ENCODE measurements at regions not wholly inside any gene's neighbourhood (a gene's known extent, or its start where the extent isn't known, plus 50 kb on each side); places are given as distances from the start of the nearest gene placed in this dataset.

GRCh38 chr2:228642861-228643260 is 461.4 kb upstream of the SPHKAP start:
- Histone ChIP-seq H3K9me3 (ENCODE audit: control insufficient read depth, low read depth, low read length) (no peaks in the 10 kb centered on the region), H3K4me1 (ENCODE audit: control insufficient read depth, insufficient read depth, low read length) (no peaks in the 10 kb centered on the region), H3K36me3 (ENCODE audit: control insufficient read depth, insufficient read depth, low read length) (no peaks in the 10 kb centered on the region), H3K27ac (ENCODE audit: low read length) (no peak overlapping the region), H3K27me3 (ENCODE audit: control insufficient read depth, insufficient read depth, low read length) (no peaks in the 10 kb centered on the region), H3K4me3 (ENCODE audit: low read length) (no peak overlapping the region)
- DNase-seq, result no peak
- no CpG with 5 or more reads among the region's 2 CpGs for WGBS (ENCODE audit: insufficient coverage, low lambda C conversion rate)

GRCh38 chr2:228630786-228631185 is 449.3 kb upstream of the SPHKAP start:
- Histone ChIP-seq H3K36me3 (ENCODE audit: control insufficient read depth, insufficient read depth, low read length) (no peaks in the 10 kb centered on the region), H3K9me3 (ENCODE audit: control insufficient read depth, low read depth, low read length) (no peaks in the 10 kb centered on the region), H3K27me3 (ENCODE audit: control insufficient read depth, insufficient read depth, low read length) (no peaks in the 10 kb centered on the region), H3K27ac (ENCODE audit: low read length) (no peak overlapping the region), H3K4me1 (ENCODE audit: control insufficient read depth, insufficient read depth, low read length) (no peaks in the 10 kb centered on the region), H3K4me3 (ENCODE audit: low read length) (no peak overlapping the region)
- no peak for DNase-seq
- WGBS (ENCODE audit: insufficient coverage, low lambda C conversion rate), result no CpG with 5 or more reads among the region's 2 CpGs

DNA sequence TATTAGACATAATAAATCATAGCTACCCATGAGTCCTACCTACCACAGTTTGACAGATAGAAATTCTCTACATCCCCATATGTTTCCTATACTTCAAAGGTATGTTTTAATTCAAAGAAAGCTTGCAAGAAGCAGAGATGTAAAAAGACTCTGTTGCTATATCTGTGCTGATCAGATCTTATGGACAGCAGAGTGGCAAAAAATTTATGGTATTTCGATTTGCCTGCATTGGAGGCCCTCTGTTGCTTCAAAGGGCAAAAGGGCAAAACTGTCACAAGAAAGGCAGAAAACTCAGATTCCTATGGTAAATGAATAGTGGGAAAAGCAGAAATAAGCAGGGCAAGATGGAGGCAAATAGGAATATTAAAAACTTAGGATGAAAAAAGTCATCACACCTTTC is 447.8 kb upstream of the SPHKAP start:
- H3K9me3 ChIP-seq (ENCODE audit: control insufficient read depth, low read depth, low read length), result no peaks in the 10 kb centered on the region
- no CpG with 5 or more reads among the region's 1 CpG for WGBS (ENCODE audit: insufficient coverage, low lambda C conversion rate)
- no peak overlapping the region for H3K4me3 ChIP-seq (ENCODE audit: low read length)
- H3K36me3 ChIP-seq (ENCODE audit: control insufficient read depth, insufficient read depth, low read length), result no peaks in the 10 kb centered on the region
- DNase-seq, result peak in 1 of 2 donors; percentile 11
- H3K4me1 ChIP-seq (ENCODE audit: control insufficient read depth, insufficient read depth, low read length), result no peaks in the 10 kb centered on the region
- H3K27ac ChIP-seq (ENCODE audit: low read length), result no peak overlapping the region
- no peaks in the 10 kb centered on the region for H3K27me3 ChIP-seq (ENCODE audit: control insufficient read depth, insufficient read depth, low read length)

GRCh38 chr2:228628682-228629081 is 447.2 kb upstream of the SPHKAP start:
- Histone ChIP-seq H3K4me1 (ENCODE audit: control insufficient read depth, insufficient read depth, low read length) (no peaks in the 10 kb centered on the region), H3K36me3 (ENCODE audit: control insufficient read depth, insufficient read depth, low read length) (no peaks in the 10 kb centered on the region), H3K9me3 (ENCODE audit: control insufficient read depth, low read depth, low read length) (no peaks in the 10 kb centered on the region), H3K27me3 (ENCODE audit: control insufficient read depth, insufficient read depth, low read length) (no peaks in the 10 kb centered on the region), H3K27ac (ENCODE audit: low read length) (no peak overlapping the region), H3K4me3 (ENCODE audit: low read length) (no peak overlapping the region)
- DNase-seq, result no peak
- WGBS (ENCODE audit: insufficient coverage, low lambda C conversion rate), result no CpG with 5 or more reads among the region's 4 CpGs

DNA sequence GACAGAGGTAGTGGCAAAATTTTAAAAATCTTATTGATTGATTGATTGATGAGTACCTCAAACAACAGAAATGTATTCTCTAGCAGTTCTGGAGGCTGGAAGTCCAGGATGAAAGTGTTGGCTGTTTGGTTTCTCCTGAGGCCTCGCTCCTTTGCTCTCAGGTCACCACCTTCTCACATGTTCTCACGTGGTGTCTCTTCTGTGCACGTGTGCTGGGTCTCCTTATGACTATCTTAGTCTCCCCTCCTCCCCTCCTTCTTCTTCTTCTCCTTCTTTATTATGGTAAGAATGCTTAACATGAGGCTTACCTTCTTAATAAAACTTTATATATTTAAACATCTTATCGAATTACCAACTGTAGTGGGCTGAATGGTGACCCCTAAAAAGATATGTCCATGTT is 446.0 kb upstream of the SPHKAP start:
- 82% methylated on average over 3 of the region's 4 CpGs for WGBS (ENCODE audit: insufficient coverage, low lambda C conversion rate)
- H3K27ac ChIP-seq (ENCODE audit: low read length), result no peak overlapping the region
- no peaks in the 10 kb centered on the region for H3K36me3 ChIP-seq (ENCODE audit: control insufficient read depth, insufficient read depth, low read length)
- H3K9me3 ChIP-seq (ENCODE audit: control insufficient read depth, low read depth, low read length), result no peaks in the 10 kb centered on the region
- H3K4me1 ChIP-seq (ENCODE audit: control insufficient read depth, insufficient read depth, low read length), result no peaks in the 10 kb centered on the region
- H3K27me3 ChIP-seq (ENCODE audit: control insufficient read depth, insufficient read depth, low read length), result no peaks in the 10 kb centered on the region
- DNase-seq, result no peak
- H3K4me3 ChIP-seq (ENCODE audit: low read length), result no peak overlapping the region

DNA sequence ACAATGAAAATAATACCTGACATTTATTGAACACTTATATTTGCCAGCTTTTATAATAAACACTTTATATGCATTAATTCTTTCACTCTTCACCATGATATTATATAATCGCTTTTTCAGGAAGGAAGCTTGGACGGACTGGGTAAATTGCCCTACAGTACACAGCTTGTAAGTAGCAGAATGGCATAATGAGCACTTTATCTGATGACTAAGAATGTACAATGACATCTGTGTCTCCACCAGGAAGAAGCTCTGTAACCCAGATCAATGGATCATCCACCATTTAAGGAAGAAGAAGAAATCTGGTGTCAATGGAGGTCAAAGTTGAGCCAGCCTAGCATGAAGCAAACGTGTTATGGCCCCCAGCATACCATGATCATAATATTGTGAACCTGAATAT is 444.0 kb upstream of the SPHKAP start:
- Histone ChIP-seq H3K27ac (ENCODE audit: low read length) (no peak overlapping the region), H3K4me1 (ENCODE audit: control insufficient read depth, insufficient read depth, low read length) (no peaks in the 10 kb centered on the region), H3K4me3 (ENCODE audit: low read length) (no peak overlapping the region), H3K9me3 (ENCODE audit: control insufficient read depth, low read depth, low read length) (no peaks in the 10 kb centered on the region), H3K27me3 (ENCODE audit: control insufficient read depth, insufficient read depth, low read length) (no peaks in the 10 kb centered on the region), H3K36me3 (ENCODE audit: control insufficient read depth, insufficient read depth, low read length) (no peaks in the 10 kb centered on the region)
- DNase-seq, result no peak
- WGBS (ENCODE audit: insufficient coverage, low lambda C conversion rate), result 80% methylated on average over 1 of the region's 3 CpGs

GRCh38 chr2:228624733-228625132 is 443.2 kb upstream of the SPHKAP start:
- Histone ChIP-seq H3K27me3 (ENCODE audit: control insufficient read depth, insufficient read depth, low read length) (no peaks in the 10 kb centered on the region), H3K27ac (ENCODE audit: low read length) (no peak overlapping the region), H3K36me3 (ENCODE audit: control insufficient read depth, insufficient read depth, low read length) (no peaks in the 10 kb centered on the region), H3K4me1 (ENCODE audit: control insufficient read depth, insufficient read depth, low read length) (no peaks in the 10 kb centered on the region), H3K9me3 (ENCODE audit: control insufficient read depth, low read depth, low read length) (no peaks in the 10 kb centered on the region), H3K4me3 (ENCODE audit: low read length) (no peak overlapping the region)
- no peak for DNase-seq
- no CpG with 5 or more reads among the region's 1 CpG for WGBS (ENCODE audit: insufficient coverage, low lambda C conversion rate)

GRCh38 chr2:228615496-228615895 is 434.0 kb upstream of the SPHKAP start:
- Histone ChIP-seq H3K4me3 (ENCODE audit: low read length) (no peak overlapping the region), H3K27me3 (ENCODE audit: control insufficient read depth, insufficient read depth, low read length) (no peaks in the 10 kb centered on the region), H3K9me3 (ENCODE audit: control insufficient read depth, low read depth, low read length) (no peaks in the 10 kb centered on the region), H3K36me3 (ENCODE audit: control insufficient read depth, insufficient read depth, low read length) (no peaks in the 10 kb centered on the region), H3K27ac (ENCODE audit: low read length) (no peak overlapping the region), H3K4me1 (ENCODE audit: control insufficient read depth, insufficient read depth, low read length) (no peaks in the 10 kb centered on the region)
- no CpG with 5 or more reads among the region's 3 CpGs for WGBS (ENCODE audit: insufficient coverage, low lambda C conversion rate)
- DNase-seq, result no peak

DNA sequence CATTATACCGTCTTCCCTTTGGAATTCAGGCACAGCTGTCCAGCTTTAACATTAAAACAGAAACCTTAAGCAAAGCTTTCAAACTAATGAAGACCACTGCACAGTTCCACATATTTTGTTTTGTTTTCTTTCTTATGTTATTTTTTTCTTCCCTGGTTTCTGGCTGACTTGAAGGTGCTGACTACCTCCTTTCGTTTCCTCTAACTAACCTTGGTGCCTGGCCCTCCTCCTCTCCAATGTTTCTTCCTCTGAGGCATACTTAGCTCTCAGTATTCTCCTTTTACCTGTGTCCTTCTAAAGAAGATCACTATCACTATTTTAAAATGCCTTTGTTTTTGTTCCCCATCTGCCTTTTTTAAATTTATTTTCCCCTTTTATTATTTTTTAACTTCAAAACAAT is 433.3 kb upstream of the SPHKAP start:
- no peak for DNase-seq
- Histone ChIP-seq H3K36me3 (ENCODE audit: control insufficient read depth, insufficient read depth, low read length) (no peaks in the 10 kb centered on the region), H3K27ac (ENCODE audit: low read length) (no peak overlapping the region), H3K4me3 (ENCODE audit: low read length) (no peak overlapping the region), H3K9me3 (ENCODE audit: control insufficient read depth, low read depth, low read length) (no peaks in the 10 kb centered on the region), H3K4me1 (ENCODE audit: control insufficient read depth, insufficient read depth, low read length) (no peaks in the 10 kb centered on the region), H3K27me3 (ENCODE audit: control insufficient read depth, insufficient read depth, low read length) (no peaks in the 10 kb centered on the region)
- 82% methylated on average over 2 of the region's 2 CpGs for WGBS (ENCODE audit: insufficient coverage, low lambda C conversion rate)

DNA sequence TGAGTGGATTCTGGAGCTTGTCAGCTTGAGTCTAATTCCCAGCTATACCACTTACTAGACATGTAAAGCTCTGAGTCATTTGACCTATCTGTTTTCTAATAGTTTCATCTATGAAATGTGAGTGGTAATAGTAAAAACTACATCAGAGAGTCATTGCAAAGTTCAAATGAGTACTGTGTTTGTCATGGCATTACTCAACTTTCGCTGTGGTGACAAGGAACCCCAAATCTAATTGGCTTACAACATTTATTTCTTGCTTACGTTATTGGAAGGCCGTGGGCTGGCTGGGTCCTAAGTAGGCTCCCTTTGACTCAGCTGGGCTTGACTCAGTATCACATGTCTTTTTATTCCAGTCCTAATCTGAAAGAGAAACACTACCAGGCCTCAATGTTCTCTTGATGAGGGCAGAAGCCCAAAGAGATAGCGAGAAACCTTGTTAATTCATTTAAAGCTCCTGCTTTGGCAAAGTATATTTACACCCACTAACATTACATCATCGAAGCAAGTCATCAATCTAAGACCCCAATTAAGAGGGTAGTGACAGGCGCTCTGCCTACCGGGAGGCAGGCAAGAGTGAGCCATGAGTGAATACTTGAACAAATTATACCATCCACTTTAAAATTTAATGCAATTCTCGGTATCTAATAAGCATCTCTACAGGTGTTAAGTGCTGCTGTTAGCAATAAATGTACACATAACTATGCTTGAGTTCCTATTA is 431.8 kb upstream of the SPHKAP start:
- no peaks in the 10 kb centered on the region for H3K36me3 ChIP-seq (ENCODE audit: control insufficient read depth, insufficient read depth, low read length)
- H3K27ac ChIP-seq (ENCODE audit: low read length), result no peak overlapping the region
- WGBS (ENCODE audit: insufficient coverage, low lambda C conversion rate), result no CpG with 5 or more reads among the region's 8 CpGs
- no peaks in the 10 kb centered on the region for H3K9me3 ChIP-seq (ENCODE audit: control insufficient read depth, low read depth, low read length)
- peak in 1 of 2 donors; percentile 7 for DNase-seq
- H3K27me3 ChIP-seq (ENCODE audit: control insufficient read depth, insufficient read depth, low read length), result no peaks in the 10 kb centered on the region
- H3K4me3 ChIP-seq (ENCODE audit: low read length), result no peak overlapping the region
- no peaks in the 10 kb centered on the region for H3K4me1 ChIP-seq (ENCODE audit: control insufficient read depth, insufficient read depth, low read length)

GRCh38 chr2:228611171-228611570 is 429.7 kb upstream of the SPHKAP start:
- no peak for DNase-seq
- Histone ChIP-seq H3K27me3 (ENCODE audit: control insufficient read depth, insufficient read depth, low read length) (no peaks in the 10 kb centered on the region), H3K27ac (ENCODE audit: low read length) (no peak overlapping the region), H3K4me1 (ENCODE audit: control insufficient read depth, insufficient read depth, low read length) (no peaks in the 10 kb centered on the region), H3K36me3 (ENCODE audit: control insufficient read depth, insufficient read depth, low read length) (no peaks in the 10 kb centered on the region), H3K4me3 (ENCODE audit: low read length) (no peak overlapping the region), H3K9me3 (ENCODE audit: control insufficient read depth, low read depth, low read length) (no peaks in the 10 kb centered on the region)
- WGBS (ENCODE audit: insufficient coverage, low lambda C conversion rate), result no CpG with 5 or more reads among the region's 1 CpG
